Naive thymus-derived CD4-positive, alpha-beta T cell (primary cell): ENCODE measurements at regions not wholly inside any gene's neighbourhood (a gene's known extent, or its start where the extent isn't known, plus 50 kb on each side); places are given as distances from the start of the nearest gene placed in this dataset.

ENCODE experiments used
- ATAC-seq: fragments of 150-1000 bp; cut with Tn5 transposase; 2 replicates; pipeline ENCODE4 v1.10.0; 2021; ENCODE audit warnings: mild to moderate bottlenecking, moderate library complexity
- CTCF ChIA-PET: fragments of 350-600 bp; sonication (Branson Sonifier 250); formaldehyde crosslinking; loops from one replicate; lab custom pipeline; 2021; ENCODE audit warnings: antibody characterized with exemption; lab: Charles Lee
- POLR2A ChIA-PET: fragments of 350-600 bp; sonication (Branson Sonifier 250); formaldehyde crosslinking; loops from one replicate; lab custom pipeline; 2021; ENCODE audit warnings: antibody characterized with exemption, inconsistent platforms; lab: Charles Lee
- DNase-seq, 9 donors: peaks; one replicate each; pipeline versions ENCODE4 v3.0.0 to v3.0.0-alpha.2; 2020 to 2022; ENCODE audit warnings: mixed read lengths in 1 of 9
- H3K27ac ChIP-seq: one replicate; pipeline ENCODE4 v1.7.0; 2013; ENCODE audit warnings: mild to moderate bottlenecking, low read depth, low read length, moderate library complexity
- H3K27me3 ChIP-seq, 2 donors: one replicate each; pipeline ENCODE4 v1.7.0; 2013; ENCODE audit warnings: low read length in 2 of 2, mild to moderate bottlenecking in 2 of 2, moderate library complexity in 2 of 2; ENCODE audit not compliant: control insufficient read depth in 2 of 2, insufficient read depth in 2 of 2
- H3K36me3 ChIP-seq, 3 experiments: 1 replicate in 2 of 3; 2 replicates in 1 of 3; pipeline ENCODE4 v1.7.0; 2013; ENCODE audit warnings: low read length in 3 of 3, mild to moderate bottlenecking in 3 of 3, moderate library complexity in 1 of 3; ENCODE audit not compliant: insufficient read depth in 3 of 3, control insufficient read depth in 2 of 3
- H3K4me1 ChIP-seq, 2 donors: one replicate each; pipeline ENCODE4 v1.7.0; 2013; ENCODE audit warnings: low read length in 2 of 2, mild to moderate bottlenecking in 2 of 2, moderate library complexity in 1 of 2; ENCODE audit not compliant: control insufficient read depth in 2 of 2, insufficient read depth in 2 of 2
- H3K4me3 ChIP-seq: 2 replicates; pipeline ENCODE4 v1.7.0; 2013; ENCODE audit warnings: mild to moderate bottlenecking, low read length
- H3K9me3 ChIP-seq, 3 experiments: 1 replicate in 2 of 3; 2 replicates in 1 of 3; pipeline ENCODE4 v1.7.0; 2013; ENCODE audit warnings: low read length in 3 of 3; ENCODE audit not compliant: control insufficient read depth in 2 of 3
- H3K27ac Mint-ChIP-seq, 9 donors: one replicate each; pipeline ENCODE4 v1.8.0; 2020 to 2022; ENCODE audit warnings: mixed read lengths in 9 of 9, mild to moderate bottlenecking in 8 of 9, moderate library complexity in 5 of 9, inconsistent platforms in 2 of 9
- H3K27me3 Mint-ChIP-seq, 5 donors: one replicate each; pipeline ENCODE4 v1.8.0; 2021 to 2022; ENCODE audit warnings: mixed read lengths in 5 of 5, mild to moderate bottlenecking in 1 of 5
- H3K36me3 Mint-ChIP-seq, 5 donors: one replicate each; pipeline ENCODE4 v1.8.0; 2020 to 2022; ENCODE audit warnings: mixed read lengths in 5 of 5, mild to moderate bottlenecking in 3 of 5, inconsistent platforms in 1 of 5
- H3K4me1 Mint-ChIP-seq, 7 donors: one replicate each; pipeline ENCODE4 v1.8.0; 2020 to 2022; ENCODE audit warnings: mixed read lengths in 7 of 7, mild to moderate bottlenecking in 3 of 7, inconsistent platforms in 1 of 7
- H3K4me3 Mint-ChIP-seq, 10 donors: one replicate each; pipeline ENCODE4 v1.8.0; 2020 to 2022; ENCODE audit warnings: mild to moderate bottlenecking in 10 of 10, mixed read lengths in 10 of 10, moderate library complexity in 6 of 10, inconsistent platforms in 2 of 10
- H3K9me3 Mint-ChIP-seq, 11 donors: one replicate each; pipeline ENCODE4 v1.8.0; 2020 to 2022; ENCODE audit warnings: mixed read lengths in 11 of 11, mild to moderate bottlenecking in 4 of 11, inconsistent platforms in 1 of 11, moderate library complexity in 1 of 11
- intact Hi-C, 2 donors: fragments of 100-400 bp; cut with micrococcal nuclease; formaldehyde crosslinking; loops; one replicate each; pipeline ENCODE4 v1.15.1; 2023

GRCh38 chr3:103991-104390 is 92.6 kb upstream of the CHL1 start:
- Mint-ChIP-seq H3K4me3 (no peak overlapping the region), H3K27ac (no peak overlapping the region), H3K27me3 (peaks cover 0 to 15% (median 6%) of the 10 kb centered on the region in 5 donors), H3K9me3 (peaks cover 0 to 3% (median 0%) of the 10 kb centered on the region in 11 donors), H3K36me3 (no peaks in the 10 kb centered on the region), H3K4me1 (no peaks in the 10 kb centered on the region)
- no peak overlapping the region for H3K27ac ChIP-seq
- H3K4me1 ChIP-seq: no peaks in the 10 kb centered on the region
- H3K36me3 ChIP-seq: no peaks in the 10 kb centered on the region
- DNase-seq (no peak), ATAC-seq (no peak)
- H3K27me3 ChIP-seq: no peaks in the 10 kb centered on the region
- no peak overlapping the region for H3K4me3 ChIP-seq
- H3K9me3 ChIP-seq: no peaks in the 10 kb centered on the region
- intact Hi-C loops: no loop called here
- ChIA-PET POLR2A (no interaction called here), CTCF (no interaction called here)

- Mint-ChIP-seq H3K4me3 (no peak overlapping the region), H3K36me3 (no peaks in the 10 kb centered on the region), H3K4me1 (no peaks in the 10 kb centered on the region), H3K27me3 (peaks cover 0 to 12% (median 0%) of the 10 kb centered on the region in 5 donors), H3K9me3 (no peaks in the 10 kb centered on the region), H3K27ac (no peak overlapping the region)
- no peaks in the 10 kb centered on the region for H3K36me3 ChIP-seq
- no peaks in the 10 kb centered on the region for H3K27me3 ChIP-seq
- ChIA-PET POLR2A (no interaction called here), CTCF (no interaction called here)
- H3K4me1 ChIP-seq: no peaks in the 10 kb centered on the region
- no peak overlapping the region for H3K27ac ChIP-seq
- ATAC-seq (no peak), DNase-seq (no peak)
- H3K9me3 ChIP-seq: no peaks in the 10 kb centered on the region
- no peak overlapping the region for H3K4me3 ChIP-seq
- intact Hi-C loops: no loop called here
Observed at GRCh38 chr3:105585-105984, 91.0 kb upstream of the CHL1 start.

GRCh38 chr3:106619-107018 is 89.9 kb upstream of the CHL1 start:
- DNase-seq: no peak

GRCh38 chr3:111143-112069 is 85.2 kb upstream of the CHL1 start:
- H3K4me3 Mint-ChIP-seq: no peak overlapping the region
- H3K27me3 ChIP-seq: no peaks in the 10 kb centered on the region
- no peaks in the 10 kb centered on the region for H3K4me1 ChIP-seq
- ATAC-seq: no peak
- ChIA-PET POLR2A (no interaction called here), CTCF (no interaction called here)
- no peak overlapping the region for H3K27ac Mint-ChIP-seq
- H3K4me3 ChIP-seq: no peak overlapping the region
- H3K9me3 ChIP-seq: no peaks in the 10 kb centered on the region
- no peaks in the 10 kb centered on the region for H3K4me1 Mint-ChIP-seq
- no peak for DNase-seq
- H3K27ac ChIP-seq: no peak overlapping the region
- peaks cover 0 to 21% (median 9%) of the 10 kb centered on the region in 5 donors for H3K27me3 Mint-ChIP-seq
- intact Hi-C loops: no loop called here
- peaks cover 0 to 7% (median 0%) of the 10 kb centered on the region in 11 donors for H3K9me3 Mint-ChIP-seq
- H3K36me3 ChIP-seq: no peaks in the 10 kb centered on the region
- no peaks in the 10 kb centered on the region for H3K36me3 Mint-ChIP-seq

More at GRCh38 chr3:106619-107018, 89.9 kb upstream of the CHL1 start:
- no peaks in the 10 kb centered on the region for H3K27me3 ChIP-seq
- no peaks in the 10 kb centered on the region for H3K4me1 ChIP-seq
- ChIA-PET CTCF (no interaction called here), POLR2A (no interaction called here)
- H3K4me1 Mint-ChIP-seq: no peaks in the 10 kb centered on the region
- no peak overlapping the region for H3K27ac ChIP-seq
- H3K27ac Mint-ChIP-seq: no peak overlapping the region
- H3K9me3 Mint-ChIP-seq: no peaks in the 10 kb centered on the region
- H3K9me3 ChIP-seq: no peaks in the 10 kb centered on the region
- no peak overlapping the region for H3K4me3 Mint-ChIP-seq
- H3K36me3 Mint-ChIP-seq: no peaks in the 10 kb centered on the region
- H3K36me3 ChIP-seq: no peaks in the 10 kb centered on the region
- intact Hi-C loops: no loop called here
- H3K4me3 ChIP-seq: no peak overlapping the region
- H3K27me3 Mint-ChIP-seq: peaks cover 0 to 12% (median 0%) of the 10 kb centered on the region in 5 donors
- ATAC-seq: no peak

- Mint-ChIP-seq H3K9me3 (peaks cover 0 to 7% (median 0%) of the 10 kb centered on the region in 11 donors), H3K27me3 (peaks cover 0 to 21% (median 9%) of the 10 kb centered on the region in 5 donors), H3K4me3 (no peak overlapping the region), H3K4me1 (no peaks in the 10 kb centered on the region), H3K27ac (no peak overlapping the region), H3K36me3 (no peaks in the 10 kb centered on the region)
- intact Hi-C loops: no loop called here
- ATAC-seq (no peak), DNase-seq (no peak)
- no peaks in the 10 kb centered on the region for H3K9me3 ChIP-seq
- no peak overlapping the region for H3K4me3 ChIP-seq
- no peaks in the 10 kb centered on the region for H3K27me3 ChIP-seq
- ChIA-PET POLR2A (no interaction called here), CTCF (no interaction called here)
- H3K4me1 ChIP-seq: no peaks in the 10 kb centered on the region
- H3K27ac ChIP-seq: no peak overlapping the region
- no peaks in the 10 kb centered on the region for H3K36me3 ChIP-seq
Observed at GRCh38 chr3:112773-113172, 83.8 kb upstream of the CHL1 start.

GRCh38 chr3:118666-119065 is 77.9 kb upstream of the CHL1 start:
- Mint-ChIP-seq H3K36me3 (no peaks in the 10 kb centered on the region), H3K4me3 (no peak overlapping the region)

GRCh38 chr3:123341-123740 is 73.2 kb upstream of the CHL1 start:
- no peaks in the 10 kb centered on the region for H3K36me3 Mint-ChIP-seq
- H3K27ac Mint-ChIP-seq: no peak overlapping the region
- H3K27me3 Mint-ChIP-seq: no peaks in the 10 kb centered on the region
- ATAC-seq: no peak
- H3K27ac ChIP-seq: no peak overlapping the region
- DNase-seq: no peak
- no peaks in the 10 kb centered on the region for H3K4me1 ChIP-seq
- intact Hi-C loops: no loop called here
- H3K4me3 Mint-ChIP-seq: no peak overlapping the region
- H3K36me3 ChIP-seq: no peaks in the 10 kb centered on the region
- no peaks in the 10 kb centered on the region for H3K9me3 ChIP-seq
- ChIA-PET CTCF (no interaction called here), POLR2A (no interaction called here)
- H3K4me3 ChIP-seq: no peak overlapping the region
- H3K9me3 Mint-ChIP-seq: peaks cover 0 to 19% (median 5%) of the 10 kb centered on the region in 11 donors
- no peaks in the 10 kb centered on the region for H3K27me3 ChIP-seq
- H3K4me1 Mint-ChIP-seq: peaks cover 0 to 4% (median 0%) of the 10 kb centered on the region in 7 donors

More at GRCh38 chr3:118666-119065, 77.9 kb upstream of the CHL1 start:
- H3K27ac ChIP-seq: no peak overlapping the region
- ChIA-PET POLR2A (no interaction called here), CTCF (no interaction called here)
- ATAC-seq (no peak), DNase-seq (no peak)
- peaks cover 0 to 7% (median 0%) of the 10 kb centered on the region in 11 donors for H3K9me3 Mint-ChIP-seq
- no peak overlapping the region for H3K27ac Mint-ChIP-seq
- no peaks in the 10 kb centered on the region for H3K27me3 ChIP-seq
- intact Hi-C loops: no loop called here
- H3K4me1 ChIP-seq: no peaks in the 10 kb centered on the region
- H3K4me3 ChIP-seq: no peak overlapping the region
- no peaks in the 10 kb centered on the region for H3K36me3 ChIP-seq
- no peaks in the 10 kb centered on the region for H3K9me3 ChIP-seq
- H3K4me1 Mint-ChIP-seq: no peaks in the 10 kb centered on the region
- H3K27me3 Mint-ChIP-seq: peaks cover 0 to 10% (median 3%) of the 10 kb centered on the region in 5 donors
